ENCODE measurements at regions not wholly inside any gene's neighbourhood (a gene's known extent, or its start where the extent isn't known, plus 50 kb on each side); places are given as distances from the start of the nearest gene placed in this dataset.

- no peak for TF ChIP-seq CCNT2 (IDR thresholded peaks at IDR 0.05; ENCODE audit: borderline replicate concordance, extremely low read depth, insufficient read length, low read depth, low read length)
- TF ChIP-seq TEAD2 (tag; IDR thresholded peaks at IDR 0.05), result no peak
- no peak for TF ChIP-seq USF1 (CRISPR knock-in tag; IDR thresholded peaks at IDR 0.05)
- TF ChIP-seq FOXA3 (CRISPR knock-in tag; conservative IDR thresholded peaks at IDR 0.05 in 1 of 2, IDR thresholded peaks at IDR 0.05 in 1 of 2), result no peak
- no peak for TF ChIP-seq CEBPG (CRISPR knock-in tag; IDR thresholded peaks at IDR 0.05)
- no peak for TF ChIP-seq CEBPG (tag; conservative IDR thresholded peaks at IDR 0.05 in 1 of 2, IDR thresholded peaks at IDR 0.05 in 1 of 2)
- TF ChIP-seq ILF3 (IDR thresholded peaks at IDR 0.05; ENCODE audit: borderline replicate concordance), result no peak
- TF ChIP-seq ZNF695 (CRISPR knock-in tag; IDR thresholded peaks at IDR 0.05), result no peak
Observed at GRCh38 chr14:31942166-31942841, 134.8 kb upstream of the ARHGAP5 start (continued).

GRCh38 chr14:31943217-31943799 is 133.8 kb upstream of the ARHGAP5 start:
- H3K4me3 ChIP-seq, result no peak overlapping the region
- ChIA-PET CTCF (ENCODE audit: low intra/inter-chr PET ratio) (no interaction called here), POLR2A (no interaction called here)
- no peaks in the 10 kb centered on the region for H3K9me1 ChIP-seq (ENCODE audit: control insufficient read depth, insufficient read depth, low read length)
- H3K27ac ChIP-seq (ENCODE audit: extremely low read depth, low read depth, low read length), result no peak overlapping the region
- no peaks in the 10 kb centered on the region for H3K79me2 ChIP-seq (ENCODE audit: control insufficient read depth, insufficient read depth, low read length)
- H2AFZ ChIP-seq (ENCODE audit: low read depth, low read length), result no peak overlapping the region
- no peak for ATAC-seq
- no peaks in the 10 kb centered on the region for H4K20me1 ChIP-seq (replicated peaks; ENCODE audit: control insufficient read depth, insufficient read depth, low read length)
- no peaks in the 10 kb centered on the region for H3K36me3 ChIP-seq (ENCODE audit: control insufficient read depth, insufficient read depth, low read length)
- BruUV-seq (replicated peaks), result no TSS peak
- no peak overlapping the region for H3K4me2 ChIP-seq (ENCODE audit: insufficient read depth, low read length)
- intact Hi-C loops (cut with micrococcal nuclease), result loop anchor here (5.0 kb wide), 1 partner anchor 69 kb away; no protein-coding TSS in a partner anchor
- H3K27me3 ChIP-seq (ENCODE audit: control insufficient read depth in 2 of 2, insufficient read depth in 2 of 2, low read length in 2 of 2), result no peaks in the 10 kb centered on the region
- peak; percentile 49 for FAIRE-seq
- H3K4me1 ChIP-seq (replicated peaks in 1 of 2; ENCODE audit: control insufficient read depth in 2 of 2, insufficient read depth in 2 of 2, low read length in 2 of 2), result peaks cover 0 to 14% of the 10 kb centered on the region in 2 experiments; a peak in 3 of 5 replicates
- H3K9me3 ChIP-seq (replicated peaks; ENCODE audit: control insufficient read depth, insufficient read depth, low read depth, low read length), result no peaks in the 10 kb centered on the region
- in situ Hi-C loops (cut with MboI), result no loop called here
- no peak overlapping the region for H3K9ac ChIP-seq (ENCODE audit: insufficient read depth in 1 of 2, low read depth in 2 of 2, low read length in 2 of 2)
- DNase-seq (ENCODE audit: extremely low read depth in 1 of 4, low spot score in 3 of 4), result no peak
- WGBS (ENCODE audit: insufficient coverage, low coverage, missing lambda C conversion rate), result 36% methylated on average over 5 of the region's 5 CpGs
- TF ChIP-seq, protein P1, sequence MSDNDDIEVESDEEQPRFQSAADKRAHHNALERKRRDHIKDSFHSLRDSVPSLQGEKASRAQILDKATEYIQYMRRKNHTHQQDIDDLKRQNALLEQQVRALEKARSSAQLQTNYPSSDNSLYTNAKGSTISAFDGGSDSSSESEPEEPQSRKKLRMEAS (CRISPR knock-in tag; IDR thresholded peaks at IDR 0.05), result no peak
- TF ChIP-seq ESRRA (IDR thresholded peaks at IDR 0.05; ENCODE audit: borderline replicate concordance, low read depth) (no peak), ZBTB8A (IDR thresholded peaks at IDR 0.05; ENCODE audit: partially characterized antibody) (no peak), NBN (IDR thresholded peaks at IDR 0.05; ENCODE audit: low read depth) (no peak), MBD1 (CRISPR knock-in tag; IDR thresholded peaks at IDR 0.05) (no peak), TEAD1 (CRISPR knock-in tag; IDR thresholded peaks at IDR 0.05) (no peak), CEBPG (CRISPR knock-in tag; IDR thresholded peaks at IDR 0.05) (no peak), CEBPG (tag; conservative IDR thresholded peaks at IDR 0.05 in 1 of 2, IDR thresholded peaks at IDR 0.05 in 1 of 2) (no peak), ZBTB43 (CRISPR knock-in tag; IDR thresholded peaks at IDR 0.05) (no peak), SIN3B (IDR thresholded peaks at IDR 0.05; ENCODE audit: low read depth) (no peak)
